ENCODE measurements at regions not wholly inside any gene's neighbourhood (a gene's known extent, or its start where the extent isn't known, plus 50 kb on each side); places are given as distances from the start of the nearest gene placed in this dataset.

DNA sequence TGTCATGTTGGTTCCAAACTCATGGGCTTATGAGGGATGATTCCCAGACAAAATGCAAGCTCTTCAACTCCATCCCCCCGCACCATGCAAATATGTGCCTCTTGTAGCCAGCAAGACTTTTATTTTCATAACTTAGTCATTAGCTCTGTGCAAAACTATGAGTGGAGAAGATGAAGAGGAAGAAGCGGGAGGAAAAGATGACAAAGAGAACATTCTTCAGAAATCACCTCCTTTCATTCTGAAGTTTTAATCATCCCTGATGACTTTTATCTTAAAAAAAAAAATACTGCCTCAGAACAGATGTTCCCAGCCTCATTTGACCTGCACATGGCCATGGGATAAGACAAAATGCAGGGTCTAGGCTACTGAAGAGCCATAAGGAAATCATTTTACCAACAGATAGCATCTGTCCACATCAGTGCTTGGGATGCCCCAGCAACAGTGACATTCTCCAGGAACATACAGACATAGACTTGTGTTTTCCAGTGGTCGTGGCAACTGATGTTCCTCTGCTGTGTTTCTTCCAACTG, 145.5 kb downstream of the WNT5A start:
- TF ChIP-seq SUPT5H (IDR thresholded peaks at IDR 0.05) (no peak), HDAC2 (IDR thresholded peaks at IDR 0.05) (no peak), EP300 (IDR thresholded peaks at IDR 0.05; ENCODE audit: low read length) (no peak), CBX5 (IDR thresholded peaks at IDR 0.05; ENCODE audit: borderline replicate concordance, low read depth) (no peak), MTF1 (CRISPR knock-in tag; IDR thresholded peaks at IDR 0.05; ENCODE audit: borderline replicate concordance) (no peak), ARID1B (IDR thresholded peaks at IDR 0.05) (no peak), PTTG1 (tag; IDR thresholded peaks at IDR 0.05; ENCODE audit: low read depth) (no peak), EZH2 (IDR thresholded peaks at IDR 0.05; ENCODE audit: borderline replicate concordance, low read depth, low read length) (no peak), HIVEP1 (CRISPR knock-in tag; IDR thresholded peaks at IDR 0.05) (no peak), CTCF (IDR thresholded peaks at IDR 0.05 in 2 of 3, conservative IDR thresholded peaks at IDR 0.05 in 1 of 3; ENCODE audit: insufficient read depth in 2 of 3, low read depth in 1 of 3, low read length in 3 of 3) (no peak)
- TF ChIP-seq, protein P1, sequence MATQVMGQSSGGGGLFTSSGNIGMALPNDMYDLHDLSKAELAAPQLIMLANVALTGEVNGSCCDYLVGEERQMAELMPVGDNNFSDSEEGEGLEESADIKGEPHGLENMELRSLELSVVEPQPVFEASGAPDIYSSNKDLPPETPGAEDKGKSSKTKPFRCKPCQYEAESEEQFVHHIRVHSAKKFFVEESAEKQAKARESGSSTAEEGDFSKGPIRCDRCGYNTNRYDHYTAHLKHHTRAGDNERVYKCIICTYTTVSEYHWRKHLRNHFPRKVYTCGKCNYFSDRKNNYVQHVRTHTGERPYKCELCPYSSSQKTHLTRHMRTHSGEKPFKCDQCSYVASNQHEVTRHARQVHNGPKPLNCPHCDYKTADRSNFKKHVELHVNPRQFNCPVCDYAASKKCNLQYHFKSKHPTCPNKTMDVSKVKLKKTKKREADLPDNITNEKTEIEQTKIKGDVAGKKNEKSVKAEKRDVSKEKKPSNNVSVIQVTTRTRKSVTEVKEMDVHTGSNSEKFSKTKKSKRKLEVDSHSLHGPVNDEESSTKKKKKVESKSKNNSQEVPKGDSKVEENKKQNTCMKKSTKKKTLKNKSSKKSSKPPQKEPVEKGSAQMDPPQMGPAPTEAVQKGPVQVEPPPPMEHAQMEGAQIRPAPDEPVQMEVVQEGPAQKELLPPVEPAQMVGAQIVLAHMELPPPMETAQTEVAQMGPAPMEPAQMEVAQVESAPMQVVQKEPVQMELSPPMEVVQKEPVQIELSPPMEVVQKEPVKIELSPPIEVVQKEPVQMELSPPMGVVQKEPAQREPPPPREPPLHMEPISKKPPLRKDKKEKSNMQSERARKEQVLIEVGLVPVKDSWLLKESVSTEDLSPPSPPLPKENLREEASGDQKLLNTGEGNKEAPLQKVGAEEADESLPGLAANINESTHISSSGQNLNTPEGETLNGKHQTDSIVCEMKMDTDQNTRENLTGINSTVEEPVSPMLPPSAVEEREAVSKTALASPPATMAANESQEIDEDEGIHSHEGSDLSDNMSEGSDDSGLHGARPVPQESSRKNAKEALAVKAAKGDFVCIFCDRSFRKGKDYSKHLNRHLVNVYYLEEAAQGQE (IDR thresholded peaks at IDR 0.05; ENCODE audit: borderline replicate concordance), result no peak
- TF ChIP-seq, protein P1 (CRISPR knock-in tag; IDR thresholded peaks at IDR 0.05; ENCODE audit: low read depth), result no peak
